Lung (tissue), 11 donors: ENCODE measurements at regions not wholly inside any gene's neighbourhood (a gene's known extent, or its start where the extent isn't known, plus 50 kb on each side); places are given as distances from the start of the nearest gene placed in this dataset.
"Not testable (repeated sequence)": the region's sequence is repeated elsewhere in the genome, so short reads cannot be mapped to it uniquely, and the experiment has no call there.

Experiments
- ATAC-seq: fragments of 200-7000 bp; cut with Tn5 transposase; one replicate; pipeline ENCODE4 v1.9.1; 2020; ENCODE audit warnings: moderate number of reproducible peaks; ENCODE audit not compliant: insufficient read depth, low FRiP score
- DNase-seq, 3 donors: peaks; one replicate each; pipeline ENCODE4 v3.0.0-alpha.2; 2013 to 2017
- H3K27ac ChIP-seq, 2 donors: one replicate each; pipeline ENCODE4 v1.5.1; 2013; ENCODE audit warnings: mild to moderate bottlenecking in 2 of 2, moderate library complexity in 2 of 2, control low read depth in 1 of 2, inconsistent platforms in 1 of 2, low read depth in 1 of 2, low read length in 1 of 2
- H3K27me3 ChIP-seq, 3 donors: one replicate each; pipeline ENCODE4 v1.5.1; 2013; ENCODE audit warnings: low read length in 2 of 3; ENCODE audit not compliant: control insufficient read depth in 3 of 3, insufficient read depth in 3 of 3
- H3K36me3 ChIP-seq, 4 donors: one replicate each; pipeline ENCODE4 v1.5.1; 2013; ENCODE audit warnings: low read length in 4 of 4, mild to moderate bottlenecking in 1 of 4, moderate library complexity in 1 of 4; ENCODE audit not compliant: control insufficient read depth in 4 of 4, insufficient read depth in 4 of 4
- H3K4me1 ChIP-seq, 5 donors: one replicate each; pipeline ENCODE4 v1.5.1; 2013; ENCODE audit warnings: low read length in 5 of 5, mild to moderate bottlenecking in 2 of 5, moderate library complexity in 1 of 5; ENCODE audit not compliant: control insufficient read depth in 5 of 5, insufficient read depth in 5 of 5
- H3K4me3 ChIP-seq: one replicate; pipeline ENCODE4 v1.5.1; 2013; ENCODE audit warnings: mild to moderate bottlenecking, control low read depth, moderate library complexity
- H3K9ac ChIP-seq, 2 donors: one replicate each; pipeline ENCODE4 v1.5.1; 2013; ENCODE audit warnings: low read length in 2 of 2, control low read depth in 1 of 2; ENCODE audit not compliant: insufficient read depth in 1 of 2
- H3K9me3 ChIP-seq, 4 donors: one replicate each; pipeline ENCODE4 v1.5.1; 2013; ENCODE audit warnings: low read length in 3 of 4, mild to moderate bottlenecking in 1 of 4, moderate library complexity in 1 of 4; ENCODE audit not compliant: control insufficient read depth in 4 of 4, insufficient read depth in 3 of 4
- CTCF ChIP-seq: IDR thresholded peaks from 2 replicates; pipeline ENCODE4 v1.5.1; 2012; ENCODE audit warnings: mild to moderate bottlenecking; ENCODE audit errors: control extremely low read depth, extremely low read depth
- WGBS, 2 donors: extraction: QIAGEN DNeasy Blood & Tissue Kit; methylation state at CpG; one replicate each; pipeline ENCODE4 v1.1.7; 2013; 5-methylcytosine and 5-hydroxymethylcytosine counted together
- donor health status: control.
- donor health status: control.
- donor health status: Bipolar disorder and iron deficiency.
- donor health status: healthy.
- donor health status: DM: yes; HTN: yes; CAD: no.

- WGBS, 2 donors = 52 to 60% methylated on average over 2 of the region's 2 CpGs
- Histone ChIP-seq H3K36me3 (no peaks in the 10 kb centered on the region), H3K9me3 (peaks cover 0 to 2% (median 0%) of the 10 kb centered on the region in 4 donors), H3K27ac (no peak overlapping the region), H3K4me1 (no peaks in the 10 kb centered on the region), H3K27me3 (no peaks in the 10 kb centered on the region), H3K4me3 (no peak overlapping the region), H3K9ac (no peak overlapping the region)
- ATAC-seq (no peak), DNase-seq (peak in 1 of 3 donors; percentile 9)
- no peak for TF ChIP-seq CTCF
Measured at GRCh38 chr14:43336351-43336750, 1170.7 kb downstream of the FSCB start.

GRCh38 chr14:43326501-43327407 lies 1180.3 kb downstream of the FSCB start:
- H3K4me3 ChIP-seq, H3K4me1 ChIP-seq, H3K27ac ChIP-seq, H3K27me3 ChIP-seq, DNase-seq, H3K9me3 ChIP-seq, H3K9ac ChIP-seq, H3K36me3 ChIP-seq, ATAC-seq: not testable (repeated sequence)
- 89 to 92% methylated on average over 23 to 24 of the region's 24 CpGs for WGBS, 2 donors

GRCh38 chr14:43316427-43316826 lies 1190.7 kb downstream of the FSCB start:
- 75 to 88% methylated on average over 2 of the region's 2 CpGs for WGBS, 2 donors
- no peaks in the 10 kb centered on the region for H3K36me3 ChIP-seq
- TF ChIP-seq CTCF = no peak
- no peak overlapping the region for H3K27ac ChIP-seq
- DNase-seq (no peak), ATAC-seq (no peak)
- no peak overlapping the region for H3K9ac ChIP-seq
- H3K4me1 ChIP-seq = no peaks in the 10 kb centered on the region
- no peaks in the 10 kb centered on the region for H3K9me3 ChIP-seq
- no peak overlapping the region for H3K4me3 ChIP-seq
- H3K27me3 ChIP-seq = no peaks in the 10 kb centered on the region

- Histone ChIP-seq H3K9me3 (no peaks in the 10 kb centered on the region), H3K9ac (no peak overlapping the region), H3K27me3 (no peaks in the 10 kb centered on the region), H3K27ac (no peak overlapping the region), H3K4me1 (no peaks in the 10 kb centered on the region), H3K36me3 (no peaks in the 10 kb centered on the region), H3K4me3 (no peak overlapping the region)
- DNase-seq (no peak), ATAC-seq (no peak)
- WGBS, 2 donors = 84 to 90% methylated on average over 1 of the region's 1 CpG
- TF ChIP-seq CTCF = no peak
Measured at GRCh38 chr14:43313719-43314118, 1193.4 kb downstream of the FSCB start.
